ENCODE measurements at regions not wholly inside any gene's neighbourhood (a gene's known extent, or its start where the extent isn't known, plus 50 kb on each side); places are given as distances from the start of the nearest gene placed in this dataset.

DNA sequence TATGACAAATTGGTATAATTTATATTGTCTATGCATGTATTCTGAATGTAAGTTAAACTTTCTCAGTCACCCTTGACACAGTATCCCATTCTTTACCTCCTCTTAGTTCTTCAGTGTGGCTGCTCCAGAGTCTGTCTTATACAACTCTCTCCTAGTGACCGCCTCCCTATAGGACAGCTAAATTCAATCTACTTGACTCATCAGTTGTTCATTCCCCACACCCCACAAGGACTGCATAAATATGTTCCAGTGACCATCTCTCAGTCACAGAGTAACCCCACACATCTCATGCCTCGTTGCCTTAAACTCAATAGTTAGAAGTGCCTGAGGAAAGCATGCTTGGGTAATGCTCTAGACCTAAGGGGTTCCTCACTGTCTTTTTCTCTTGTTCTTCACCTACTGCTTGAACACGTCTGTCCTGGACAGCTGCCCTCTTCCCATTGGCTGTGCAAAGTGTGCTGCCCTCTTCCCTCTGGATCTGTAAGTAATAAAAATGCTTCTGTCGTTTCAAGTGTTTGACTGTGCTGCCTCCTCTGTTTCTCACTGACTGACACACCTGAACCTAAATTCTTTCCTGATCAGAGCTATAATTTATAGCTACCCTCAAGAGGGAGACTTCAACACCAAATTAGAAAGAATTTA lies 494.6 kb upstream of the GRM3 start:
- Histone ChIP-seq H3K79me2 (ENCODE audit: control insufficient read depth in 1 of 2, insufficient read depth in 2 of 2, low read length in 2 of 2) (no peaks in the 10 kb centered on the region), H4K8ac (ENCODE audit: extremely low read depth, insufficient read depth, low read length) (no peak overlapping the region), H3K23ac (ENCODE audit: insufficient read length) (no peak overlapping the region), H3K4ac (replicated peaks; ENCODE audit: insufficient read length, low read depth, low read length) (no peak overlapping the region), H3K9me3 (ENCODE audit: insufficient read depth in 2 of 2, low read depth in 1 of 2, low read length in 1 of 2) (no peaks in the 10 kb centered on the region), H3K56ac (replicated peaks; ENCODE audit: insufficient read length, low read depth, low read length) (no peak overlapping the region), H3K4me2 (ENCODE audit: insufficient read depth in 1 of 2, low read depth in 2 of 2, low read length in 2 of 2) (no peak overlapping the region), H3K36me3 (ENCODE audit: control insufficient read depth in 2 of 4, insufficient read depth in 4 of 4, low read length in 3 of 4) (no peaks in the 10 kb centered on the region), H2BK120ac (replicated peaks; ENCODE audit: low read depth, low read length) (no peak overlapping the region), H3K9ac (replicated peaks in 1 of 4; ENCODE audit: extremely low read depth in 1 of 4, low read depth in 3 of 4, low read length in 3 of 4) (no peak overlapping the region), H2BK5ac (ENCODE audit: low read depth, low read length) (no peak overlapping the region), H3K4me3 (ENCODE audit: extremely low read depth in 1 of 4, insufficient read depth in 2 of 4, low read depth in 3 of 4, low read length in 4 of 4) (no peak overlapping the region), H4K5ac (ENCODE audit: insufficient read length, low read depth, low read length) (no peak overlapping the region), H2BK20ac (ENCODE audit: low read length) (no peak overlapping the region), H3K14ac (ENCODE audit: insufficient read length) (no peak overlapping the region), H2AK5ac (ENCODE audit: low read depth, low read length) (no peak overlapping the region), H3K23me2 (ENCODE audit: low read depth, low read length) (no peaks in the 10 kb centered on the region), H3K4me1 (replicated peaks in 1 of 4; ENCODE audit: control insufficient read depth in 3 of 4, insufficient read depth in 4 of 4, low read length in 3 of 4) (no peaks in the 10 kb centered on the region), H4K20me1 (replicated peaks in 1 of 2; ENCODE audit: control insufficient read depth in 1 of 2, insufficient read depth in 2 of 2, low read length in 2 of 2) (no peaks in the 10 kb centered on the region), H3K79me1 (ENCODE audit: low read depth, low read length) (no peaks in the 10 kb centered on the region), H2BK12ac (ENCODE audit: low read depth, low read length) (no peak overlapping the region), H3K27ac (ENCODE audit: low read depth, low read length) (no peak overlapping the region), H4K91ac (replicated peaks; ENCODE audit: insufficient read length, low read length) (no peak overlapping the region), H2BK15ac (ENCODE audit: low read length) (no peak overlapping the region), H3K27me3 (replicated peaks in 1 of 4; ENCODE audit: control insufficient read depth in 3 of 4, extremely low read depth in 1 of 4, insufficient read depth in 3 of 4, low read length in 3 of 4) (no peaks in the 10 kb centered on the region), H3K18ac (ENCODE audit: extremely low read depth, low read length) (no peak overlapping the region), H2AFZ (ENCODE audit: low read length) (0 out of 2 replicates have a peak overlapping the region, but pooled peaks have one; percentile 14)
- ChIA-PET CTCF (ENCODE audit: partially characterized antibody) (interaction anchor here (0.6 to 1.5 kb wide), 4 partner anchors 12 to 322 kb away, joined by 3 to 4 read pairs (median 3); no protein-coding TSS in a partner anchor), POLR2A (ENCODE audit: partially characterized antibody) (no interaction called here)
- 83% methylated on average over 4 of the region's 4 CpGs; no CpG with 5 or more reads in 1 of the 2 experiments for WGBS, 2 experiments (ENCODE audit: extremely low coverage in 1 of 2, insufficient coverage in 1 of 2, insufficient read length in 1 of 2, insufficient replicate concordance in 2 of 2, low coverage in 1 of 2, low lambda C conversion rate in 2 of 2, missing lambda C conversion rate in 1 of 2)
- TF ChIP-seq CBX5 (IDR thresholded peaks at IDR 0.05; ENCODE audit: low read depth, low read length) (no peak), RAD21 (IDR thresholded peaks at IDR 0.05 in 1 of 2, conservative IDR thresholded peaks at IDR 0.05 in 1 of 2; ENCODE audit: low read depth in 2 of 2, low read length in 2 of 2) (peak; percentile 3 to 13; a peak in 1 of 4 replicates)
- no peak for DNase-seq (ENCODE audit: low read depth in 1 of 2, low spot score in 2 of 2)
- FAIRE-seq, result no peak

All from H1 (cell line).